Spleen (tissue), 7 donors: ENCODE measurements at regions not wholly inside any gene's neighbourhood (a gene's known extent, or its start where the extent isn't known, plus 50 kb on each side); places are given as distances from the start of the nearest gene placed in this dataset.

Experiments
- CTCF ChIP-seq, 11 experiments: fragments of 200-600 bp in 7 of 11; fragments of 450-650 bp in 4 of 11; sonication (generic) in 4 of 11; IDR thresholded peaks in 8 of 11; conservative IDR thresholded peaks in 3 of 11; 1 replicate in 7 of 11; 2 replicates in 4 of 11; pipeline versions ENCODE4 v1.4.0 to v1.8.0; 2016 to 2021; ENCODE audit warnings: antibody characterized with exemption in 11 of 11, inconsistent platforms in 4 of 11, mild to moderate bottlenecking in 1 of 11
- POLR2A ChIP-seq, 3 donors: fragments of 450-650 bp; IDR thresholded peaks; one replicate each; pipeline ENCODE4 v1.5.1; 2017; ENCODE audit warnings: antibody characterized with exemption in 3 of 3, mild to moderate bottlenecking in 1 of 3
- POLR2AphosphoS5 ChIP-seq, 3 donors: sonication (generic); formaldehyde crosslinking; IDR thresholded peaks; one replicate each; pipeline ENCODE4 v1.5.1; 2017; ENCODE audit warnings: antibody characterized with exemption in 3 of 3
- donor health status: DM: no; HTN: no; CAD: no; lungs with moderate emphysema.
- donor health status: DM: no; HTN: no; CAD: no.
- donor health status: DM: no; HTN: no; CAD: no.

DNA sequence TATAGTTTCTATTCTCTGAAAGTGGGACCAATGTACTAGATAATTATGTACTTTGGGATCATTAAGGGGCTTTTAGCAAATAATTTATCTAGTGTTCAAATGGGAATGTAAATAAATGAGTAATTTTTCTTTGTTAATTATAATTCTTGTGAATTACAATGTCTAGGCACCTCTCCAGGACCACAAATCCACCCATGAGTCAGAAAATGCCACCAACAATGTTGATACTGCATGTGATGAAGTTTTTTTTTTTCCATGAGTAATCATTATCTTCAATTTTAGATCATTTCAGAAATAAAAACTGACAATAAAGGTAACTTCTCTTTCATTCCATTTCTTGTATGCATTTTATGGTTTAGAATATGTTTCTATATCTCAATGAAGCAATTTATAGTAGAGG, 470.3 kb downstream of the VRK1 start:
- no peak for TF ChIP-seq POLR2A (IDR thresholded peaks at IDR 0.05)
- TF ChIP-seq POLR2AphosphoS5 (IDR thresholded peaks at IDR 0.05), result no peak
- no peak for TF ChIP-seq CTCF (IDR thresholded peaks at IDR 0.05 in 8 of 11, conservative IDR thresholded peaks at IDR 0.05 in 3 of 11)
